ENCODE measurements at regions not wholly inside any gene's neighbourhood (a gene's known extent, or its start where the extent isn't known, plus 50 kb on each side); places are given as distances from the start of the nearest gene placed in this dataset.

DNA sequence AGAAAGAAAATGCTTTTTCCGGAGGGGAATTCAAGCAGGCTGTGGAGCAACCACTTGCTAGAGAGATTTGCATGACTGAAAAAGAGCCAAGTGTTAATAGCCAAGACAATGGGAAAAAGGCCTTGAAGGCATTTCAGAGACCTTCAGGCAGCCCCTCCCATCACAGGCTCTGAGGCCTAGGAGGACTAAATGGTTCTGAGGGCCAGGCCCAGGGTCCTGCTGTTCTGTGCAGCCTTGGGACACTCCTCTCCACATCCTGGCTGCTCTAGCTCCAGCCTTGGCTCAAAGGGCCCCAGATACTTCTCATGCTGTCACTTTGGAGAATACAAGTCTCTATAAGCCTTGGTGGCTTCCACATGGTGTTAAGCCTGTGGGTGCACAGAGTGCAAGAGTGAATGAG, 81.8 kb downstream of the B3GNT2 start:
- CTCF ChIA-PET = no interaction called here
- ATAC-seq (no peak), DNase-seq (no peak)
- peaks cover 3% of the 10 kb centered on the region for H3K36me3 Mint-ChIP-seq (ENCODE audit: low read depth)
- H3K9me3 Mint-ChIP-seq = peaks cover 25% of the 10 kb centered on the region
- no peak for TF ChIP-seq CTCF (IDR thresholded peaks at IDR 0.05)
- intact Hi-C loops (cut with micrococcal nuclease) = no loop called here
- H3K4me3 Mint-ChIP-seq = no peak overlapping the region
- H3K27me3 Mint-ChIP-seq = no peaks in the 10 kb centered on the region
- no peak overlapping the region for H3K27ac Mint-ChIP-seq
- POLR2A ChIA-PET = no interaction called here
- H3K4me1 Mint-ChIP-seq (ENCODE audit: low read depth) = no peaks in the 10 kb centered on the region
